DOHH2 (cell line): ENCODE measurements at regions not wholly inside any gene's neighbourhood (a gene's known extent, or its start where the extent isn't known, plus 50 kb on each side); places are given as distances from the start of the nearest gene placed in this dataset.

ENCODE experiments used
- CTCF ChIP-seq: fragments of 200-600 bp; sonication (generic); IDR thresholded peaks from one replicate; pipeline ENCODE4 v1.5.1; 2014; ENCODE audit warnings: antibody characterized with exemption, mild to moderate bottlenecking, low read depth, low read length; ENCODE audit not compliant: poor library complexity, severe bottlenecking
- EZH2phosphoT487 ChIP-seq: fragments of 200-600 bp; sonication (generic); IDR thresholded peaks from 2 replicates; pipeline ENCODE4 v1.6.1; 2017; ENCODE audit warnings: borderline replicate concordance, mild to moderate bottlenecking, antibody characterized with exemption, low read length, moderate library complexity, mixed read lengths

DNA sequence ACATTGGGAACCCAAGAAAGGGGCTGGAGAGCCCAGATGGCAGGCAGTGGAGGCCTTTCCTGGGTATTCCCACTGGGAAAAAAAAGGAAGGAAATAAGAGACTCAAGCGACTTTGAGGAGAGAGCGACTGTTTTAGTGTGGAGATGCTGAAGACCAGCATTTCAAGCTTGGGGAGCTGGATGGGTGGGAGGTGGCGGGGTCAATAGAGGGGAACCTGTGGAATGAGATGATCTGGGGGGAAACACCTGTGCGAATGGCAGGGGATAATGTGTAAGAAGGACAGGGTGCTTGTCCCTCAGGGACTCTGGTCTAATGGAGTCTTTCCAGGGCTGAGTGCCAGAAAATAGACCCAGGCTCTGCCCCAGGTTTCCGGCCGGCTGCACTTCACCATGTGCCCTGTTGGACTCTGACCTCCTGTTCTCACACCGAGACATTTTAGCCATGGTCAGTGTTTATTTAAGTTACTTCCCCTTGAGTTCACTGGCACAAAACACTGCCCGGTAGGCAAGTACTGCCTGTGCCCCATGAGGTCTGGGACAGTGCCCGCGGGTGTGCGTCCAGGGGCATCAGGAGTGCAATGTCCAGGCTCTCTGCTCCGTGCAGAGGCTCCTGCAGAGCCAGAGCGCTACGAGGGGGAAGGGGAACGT, 50.4 kb upstream of the NKX2-2 start:
- TF ChIP-seq CTCF (no peak), EZH2phosphoT487 (no peak)
